IMR-90 (cell line): ENCODE measurements at regions not wholly inside any gene's neighbourhood (a gene's known extent, or its start where the extent isn't known, plus 50 kb on each side); places are given as distances from the start of the nearest gene placed in this dataset.

Experiments used
- ATAC-seq: fragments of 200-7000 bp; cut with Tn5 transposase; 2 replicates; pipeline ENCODE4 v1.9.1; 2020; ENCODE audit warnings: low read depth, mild to moderate bottlenecking, moderate library complexity
- BruUV-seq: library from RNA; stranded (reverse); fragments of 400-500 nt; replicated peaks from 2 replicates; lab custom pipeline; 2021; lab: Mats Ljungman, UMichigan
- CTCF ChIA-PET: fragments of 300-600 bp; formaldehyde crosslinking; extraction: SDS; loops from one replicate; lab custom pipeline; 2021; ENCODE audit warnings: antibody characterized with exemption; lab: Yijun Ruan, JAX
- POLR2A ChIA-PET: fragments of 300-600 bp; sonication (Branson Sonifier 250); formaldehyde crosslinking; loops from one replicate; lab custom pipeline; 2022; ENCODE audit warnings: antibody characterized with exemption; ENCODE audit not compliant: unreplicated experiment; lab: Charles Lee
- DNase-seq: peaks from one replicate; pipeline ENCODE4 v3.0.0; 2013
- H2AFZ ChIP-seq: replicated peaks from 2 replicates; pipeline ENCODE3; 2013; ENCODE audit warnings: low read length, mild to moderate bottlenecking; ENCODE audit not compliant: poor library complexity
- H2AK5ac ChIP-seq: 2 replicates; pipeline ENCODE4 v1.6.1; 2013; ENCODE audit warnings: low read depth, low read length, inconsistent platforms
- H2AK9ac ChIP-seq: replicated peaks from 2 replicates; pipeline ENCODE3; 2013; ENCODE audit warnings: mild to moderate bottlenecking, low read depth, low read length, moderate library complexity; ENCODE audit not compliant: poor library complexity
- H2BK120ac ChIP-seq: 2 replicates; pipeline ENCODE4 v1.6.1; 2013; ENCODE audit warnings: low read depth, low read length, inconsistent platforms
- H2BK15ac ChIP-seq: 3 replicates; pipeline ENCODE4 v1.6.1; 2013; ENCODE audit warnings: low read depth, low read length, inconsistent platforms
- H2BK20ac ChIP-seq: 2 replicates; pipeline ENCODE4 v1.6.1; 2013; ENCODE audit warnings: low read depth, mild to moderate bottlenecking, inconsistent platforms, low read length, moderate library complexity
- H2BK5ac ChIP-seq: 2 replicates; pipeline ENCODE4 v1.6.1; 2013; ENCODE audit warnings: mild to moderate bottlenecking, low read depth, low read length, inconsistent platforms; ENCODE audit not compliant: poor library complexity, severe bottlenecking
- H3K14ac ChIP-seq: replicated peaks from 2 replicates; pipeline ENCODE4 v1.6.1; 2013; ENCODE audit warnings: low read depth, low read length, inconsistent platforms
- H3K18ac ChIP-seq: 2 replicates; pipeline ENCODE4 v1.6.1; 2013; ENCODE audit warnings: low read depth, low read length, control low read depth
- H3K23ac ChIP-seq: 2 replicates; pipeline ENCODE4 v1.6.1; 2013; ENCODE audit warnings: low read depth, low read length, inconsistent platforms
- H3K27ac ChIP-seq: 2 replicates; pipeline ENCODE4 v1.5.1; 2013; ENCODE audit warnings: mild to moderate bottlenecking, control low read depth, low read length; ENCODE audit not compliant: insufficient read depth
- H3K27me3 ChIP-seq: 2 replicates; pipeline ENCODE4 v1.6.1; 2013; ENCODE audit warnings: low read length; ENCODE audit not compliant: control insufficient read depth, insufficient read depth
- H3K36me3 ChIP-seq: 2 replicates; pipeline ENCODE4 v1.6.1; 2013; ENCODE audit warnings: low read length, mixed read lengths; ENCODE audit not compliant: control insufficient read depth, insufficient read depth
- H3K4ac ChIP-seq: 2 replicates; pipeline ENCODE4 v1.6.1; 2013; ENCODE audit warnings: low read depth, low read length, inconsistent platforms
- H3K4me1 ChIP-seq: 2 replicates; pipeline ENCODE4 v1.6.1; 2013; ENCODE audit warnings: low read length, mixed read lengths; ENCODE audit not compliant: control insufficient read depth, insufficient read depth
- H3K4me2 ChIP-seq: 2 replicates; pipeline ENCODE4 v1.6.1; 2013; ENCODE audit warnings: low read depth, mild to moderate bottlenecking, control low read depth, low read length, moderate library complexity
- H3K4me3 ChIP-seq: 2 replicates; pipeline ENCODE4 v1.5.1; 2013; ENCODE audit warnings: low read depth, mild to moderate bottlenecking, control low read depth, low read length, moderate library complexity; ENCODE audit not compliant: insufficient read depth
- H3K56ac ChIP-seq: 2 replicates; pipeline ENCODE4 v1.6.1; 2013; ENCODE audit warnings: low read length, inconsistent platforms; ENCODE audit not compliant: insufficient read depth; ENCODE audit errors: extremely low read depth
- H3K79me1 ChIP-seq, 2 experiments: 2 replicates each; pipeline ENCODE4 v1.6.1; 2013; ENCODE audit warnings: low read length in 2 of 2, inconsistent platforms in 1 of 2, low read depth in 1 of 2
- H3K9ac ChIP-seq: 2 replicates; pipeline ENCODE4 v1.6.1; 2013; ENCODE audit warnings: low read depth, low read length, control low read depth
- H3K9me1 ChIP-seq: 2 replicates; pipeline ENCODE4 v1.6.1; 2013; ENCODE audit warnings: low read length, inconsistent platforms; ENCODE audit not compliant: insufficient read depth
- H3K9me3 ChIP-seq: 2 replicates; pipeline ENCODE4 v1.6.1; 2013; ENCODE audit warnings: low read length; ENCODE audit not compliant: control insufficient read depth, insufficient read depth
- H4K20me1 ChIP-seq: 2 replicates; pipeline ENCODE4 v1.6.1; 2013; ENCODE audit warnings: low read length, inconsistent platforms; ENCODE audit not compliant: insufficient read depth
- H4K5ac ChIP-seq: 2 replicates; pipeline ENCODE4 v1.6.1; 2013; ENCODE audit warnings: mild to moderate bottlenecking, low read depth, low read length, control low read depth
- H4K8ac ChIP-seq, 2 experiments: 2 replicates each; pipeline ENCODE4 v1.6.1; 2013; ENCODE audit warnings: low read depth in 2 of 2, low read length in 2 of 2, control low read depth in 1 of 2, inconsistent platforms in 1 of 2
- H4K91ac ChIP-seq: 2 replicates; pipeline ENCODE4 v1.6.1; 2013; ENCODE audit warnings: low read depth, low read length, inconsistent platforms; ENCODE audit not compliant: insufficient read depth
- BHLHE40 ChIP-seq: fragments of 150-350 bp; IDR thresholded peaks from 2 replicates; pipeline ENCODE4 v1.6.1; 2016; ENCODE audit warnings: mild to moderate bottlenecking, low read depth, low read length
- CEBPB ChIP-seq: IDR thresholded peaks from 2 replicates; pipeline ENCODE4 v1.6.1; 2012; ENCODE audit warnings: low read depth, low read length, improper control_type of control experiment
- CHD1 ChIP-seq: IDR thresholded peaks from 2 replicates; pipeline ENCODE4 v1.6.1; 2012; ENCODE audit warnings: low read depth, low read length, improper control_type of control experiment
- FOS ChIP-seq: fragments of 150-350 bp; IDR thresholded peaks from 2 replicates; pipeline ENCODE4 v1.6.1; 2016; ENCODE audit warnings: low read depth, low read length
- MAZ ChIP-seq: IDR thresholded peaks from 2 replicates; pipeline ENCODE4 v1.6.1; 2012; ENCODE audit warnings: low read depth, mild to moderate bottlenecking, low read length, improper control_type of control experiment, moderate library complexity, borderline replicate concordance
- MXI1 ChIP-seq: IDR thresholded peaks from 2 replicates; pipeline ENCODE4 v1.6.1; 2012; ENCODE audit warnings: low read depth, mild to moderate bottlenecking, low read length, moderate library complexity, borderline replicate concordance
- NFE2L2 ChIP-seq: fragments of 150-350 bp; IDR thresholded peaks from 2 replicates; pipeline ENCODE4 v1.6.1; 2016; ENCODE audit warnings: low read depth, mild to moderate bottlenecking, low read length
- POLR2A ChIP-seq: IDR thresholded peaks from 2 replicates; pipeline ENCODE4 v1.6.1; 2012; ENCODE audit warnings: mild to moderate bottlenecking, low read depth, low read length
- RAD21 ChIP-seq: IDR thresholded peaks from 2 replicates; pipeline ENCODE4 v1.6.1; 2012; ENCODE audit warnings: low read length, improper control_type of control experiment
- RCOR1 ChIP-seq: IDR thresholded peaks from 2 replicates; pipeline ENCODE4 v1.6.1; 2012; ENCODE audit warnings: mild to moderate bottlenecking, low read length, improper control_type of control experiment; ENCODE audit not compliant: insufficient replicate concordance
- RFX5 ChIP-seq: IDR thresholded peaks from 2 replicates; pipeline ENCODE4 v1.8.0; 2012; ENCODE audit warnings: low read depth, mild to moderate bottlenecking, low read length, moderate library complexity
- SMC3 ChIP-seq: fragments of 150-350 bp; IDR thresholded peaks from 2 replicates; pipeline ENCODE4 v1.6.1; 2016; ENCODE audit warnings: low read depth, mild to moderate bottlenecking, antibody characterized with exemption, low read length, moderate library complexity
- WGBS, 2 experiments: methylation state at CpG; one replicate each; pipeline versions ENCODE4 v1.1.5 to v1.1.7; 2013; ENCODE audit warnings: missing lambda C conversion rate in 2 of 2; ENCODE audit not compliant: insufficient read length in 1 of 2; ENCODE audit errors: extremely low coverage in 2 of 2; 5-methylcytosine and 5-hydroxymethylcytosine counted together
- dilution Hi-C: fragments of 300-500 bp; cut with HindIII; formaldehyde crosslinking; loops from one replicate; pipeline ENCODE4 v1.14.3; 2018; ENCODE audit warnings: low sequenced_read_pairs; ENCODE audit not compliant: unreplicated experiment
- in situ Hi-C: fragments of 300-500 bp; cut with MboI; formaldehyde crosslinking; loops from 3 replicates; pipeline ENCODE4 v1.14.3; 2019; ENCODE audit warnings: low sequenced_read_pairs, inconsistent platforms, mixed read lengths
- intact Hi-C: fragments of 100-400 bp; cut with micrococcal nuclease; formaldehyde crosslinking; loops from 2 replicates; pipeline ENCODE4 v1.10.0; 2022
- TF ChIP-seq, protein P1 (sequence below): fragments of 150-350 bp; IDR thresholded peaks from 2 replicates; pipeline ENCODE4 v1.6.1; 2017; ENCODE audit warnings: mild to moderate bottlenecking, antibody characterized with exemption, low read length, low read depth
- TF ChIP-seq, protein P2 (sequence below): conservative IDR thresholded peaks from 2 replicates; pipeline ENCODE4 v1.5.1; 2012; ENCODE audit warnings: mild to moderate bottlenecking, low read depth, low read length, improper control_type of control experiment

DNA sequence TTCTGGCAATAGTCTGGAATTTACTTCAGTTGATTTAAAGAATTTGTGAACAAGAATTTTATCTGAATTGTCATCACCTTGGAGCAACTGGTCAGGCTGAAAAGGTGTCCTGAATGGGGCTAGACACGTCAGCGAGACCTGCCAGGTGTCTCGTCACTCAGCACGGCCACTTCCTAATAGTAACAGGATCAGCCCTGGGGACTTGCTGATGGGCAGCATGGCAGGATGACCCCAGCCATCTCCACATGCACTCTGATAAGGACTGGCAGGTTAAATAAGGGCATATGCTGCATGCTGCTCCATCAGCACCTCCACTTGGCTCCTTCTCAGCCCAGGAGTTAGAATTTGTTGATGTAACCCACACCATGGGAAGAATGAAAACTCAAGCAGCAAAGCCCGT is 224.2 kb downstream of the FOXO1 start:
- H2BK120ac ChIP-seq, result no peak overlapping the region
- TF ChIP-seq, protein P1, sequence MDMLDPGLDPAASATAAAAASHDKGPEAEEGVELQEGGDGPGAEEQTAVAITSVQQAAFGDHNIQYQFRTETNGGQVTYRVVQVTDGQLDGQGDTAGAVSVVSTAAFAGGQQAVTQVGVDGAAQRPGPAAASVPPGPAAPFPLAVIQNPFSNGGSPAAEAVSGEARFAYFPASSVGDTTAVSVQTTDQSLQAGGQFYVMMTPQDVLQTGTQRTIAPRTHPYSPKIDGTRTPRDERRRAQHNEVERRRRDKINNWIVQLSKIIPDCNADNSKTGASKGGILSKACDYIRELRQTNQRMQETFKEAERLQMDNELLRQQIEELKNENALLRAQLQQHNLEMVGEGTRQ, result no peak
- no peak for TF ChIP-seq RAD21
- no peak for TF ChIP-seq MXI1
- TF ChIP-seq, protein P2, sequence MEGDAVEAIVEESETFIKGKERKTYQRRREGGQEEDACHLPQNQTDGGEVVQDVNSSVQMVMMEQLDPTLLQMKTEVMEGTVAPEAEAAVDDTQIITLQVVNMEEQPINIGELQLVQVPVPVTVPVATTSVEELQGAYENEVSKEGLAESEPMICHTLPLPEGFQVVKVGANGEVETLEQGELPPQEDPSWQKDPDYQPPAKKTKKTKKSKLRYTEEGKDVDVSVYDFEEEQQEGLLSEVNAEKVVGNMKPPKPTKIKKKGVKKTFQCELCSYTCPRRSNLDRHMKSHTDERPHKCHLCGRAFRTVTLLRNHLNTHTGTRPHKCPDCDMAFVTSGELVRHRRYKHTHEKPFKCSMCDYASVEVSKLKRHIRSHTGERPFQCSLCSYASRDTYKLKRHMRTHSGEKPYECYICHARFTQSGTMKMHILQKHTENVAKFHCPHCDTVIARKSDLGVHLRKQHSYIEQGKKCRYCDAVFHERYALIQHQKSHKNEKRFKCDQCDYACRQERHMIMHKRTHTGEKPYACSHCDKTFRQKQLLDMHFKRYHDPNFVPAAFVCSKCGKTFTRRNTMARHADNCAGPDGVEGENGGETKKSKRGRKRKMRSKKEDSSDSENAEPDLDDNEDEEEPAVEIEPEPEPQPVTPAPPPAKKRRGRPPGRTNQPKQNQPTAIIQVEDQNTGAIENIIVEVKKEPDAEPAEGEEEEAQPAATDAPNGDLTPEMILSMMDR, result no peak
- no peak for TF ChIP-seq CEBPB
- no peak for TF ChIP-seq FOS
- no peak for TF ChIP-seq BHLHE40
- TF ChIP-seq RCOR1, result no peak
- no peak for TF ChIP-seq MAZ
- no peak for TF ChIP-seq SMC3
- no peak for TF ChIP-seq RFX5
- TF ChIP-seq NFE2L2, result no peak
- TF ChIP-seq CHD1, result no peak
- no peak for TF ChIP-seq POLR2A
- no peak overlapping the region for H3K14ac ChIP-seq
- ATAC-seq, result no peak
- H2AFZ ChIP-seq, result no peak overlapping the region
- H3K56ac ChIP-seq, result no peak overlapping the region
- ChIA-PET CTCF (no interaction called here), POLR2A (no interaction called here)
- H2AK9ac ChIP-seq, result no peak overlapping the region
- no peaks in the 10 kb centered on the region for H4K20me1 ChIP-seq
- H3K9me1 ChIP-seq, result no peaks in the 10 kb centered on the region
- no peak overlapping the region for H4K91ac ChIP-seq
- no peak overlapping the region for H4K5ac ChIP-seq
- H3K79me1 ChIP-seq, result no peaks in the 10 kb centered on the region
- no peaks in the 10 kb centered on the region for H3K36me3 ChIP-seq
- intact Hi-C loops, result no loop called here
- no peak overlapping the region for H3K27ac ChIP-seq
- no peak for DNase-seq
- H3K4me3 ChIP-seq, result no peak overlapping the region
- no peak overlapping the region for H2BK20ac ChIP-seq
- no peak overlapping the region for H2BK15ac ChIP-seq
- peaks cover 2% of the 10 kb centered on the region; the same call in 1 of the 2 replicates for H3K27me3 ChIP-seq
- H3K4me1 ChIP-seq, result no peaks in the 10 kb centered on the region
- 50% methylated on average over 2 of the region's 5 CpGs; no CpG with 5 or more reads in 1 of the 2 experiments for WGBS, 2 experiments
- H4K8ac ChIP-seq, result no peak overlapping the region
- H2AK5ac ChIP-seq, result no peak overlapping the region
- in situ Hi-C loops, result no loop called here
- no peak overlapping the region for H3K4ac ChIP-seq
- no peak overlapping the region for H2BK5ac ChIP-seq
- dilution Hi-C loops, result no loop called here
- no peak overlapping the region for H3K4me2 ChIP-seq
- H3K9ac ChIP-seq, result no peak overlapping the region
- H3K18ac ChIP-seq, result no peak overlapping the region
- no peak overlapping the region for H3K23ac ChIP-seq
- no TSS peak for BruUV-seq
- H3K9me3 ChIP-seq, result no peaks in the 10 kb centered on the region
